GM12875 (cell line): ENCODE measurements at regions not wholly inside any gene's neighbourhood (a gene's known extent, or its start where the extent isn't known, plus 50 kb on each side); places are given as distances from the start of the nearest gene placed in this dataset.
"Not testable (repeated sequence)": the region's sequence is repeated elsewhere in the genome, so short reads cannot be mapped to it uniquely, and the experiment has no call there.

Source experiments
- H3K4me3 ChIP-seq: one replicate; pipeline ENCODE4 v1.5.1; 2011; ENCODE audit warnings: low read depth, low read length, control low read depth
- CTCF ChIP-seq: IDR thresholded peaks from 2 replicates; pipeline ENCODE4 v1.5.1; 2011; ENCODE audit warnings: low read depth, mild to moderate bottlenecking, control low read depth, inconsistent platforms, low read length, moderate library complexity, borderline replicate concordance; ENCODE audit not compliant: insufficient read depth

DNA sequence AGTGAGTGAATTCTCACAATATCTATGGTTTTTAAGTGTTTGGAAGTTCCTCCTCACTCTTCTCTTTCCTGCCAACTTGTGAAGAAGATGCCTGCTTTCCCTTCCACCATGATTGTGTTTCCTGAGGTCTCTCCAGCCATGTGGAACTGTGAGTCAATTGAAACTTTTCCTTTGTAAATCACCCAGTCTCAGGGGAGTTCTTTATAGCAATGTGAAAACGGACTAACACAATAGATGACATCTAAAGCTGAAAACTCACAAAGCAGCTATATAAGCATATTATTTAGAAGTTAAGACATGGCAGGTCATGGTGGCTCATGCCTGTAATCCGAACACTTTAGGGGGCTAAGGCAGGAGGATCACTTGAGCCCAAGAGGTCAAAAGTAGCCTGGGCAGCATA, 130.2 kb downstream of the ARRDC3 start:
- TF ChIP-seq CTCF, result no peak
- no peak overlapping the region for H3K4me3 ChIP-seq

DNA sequence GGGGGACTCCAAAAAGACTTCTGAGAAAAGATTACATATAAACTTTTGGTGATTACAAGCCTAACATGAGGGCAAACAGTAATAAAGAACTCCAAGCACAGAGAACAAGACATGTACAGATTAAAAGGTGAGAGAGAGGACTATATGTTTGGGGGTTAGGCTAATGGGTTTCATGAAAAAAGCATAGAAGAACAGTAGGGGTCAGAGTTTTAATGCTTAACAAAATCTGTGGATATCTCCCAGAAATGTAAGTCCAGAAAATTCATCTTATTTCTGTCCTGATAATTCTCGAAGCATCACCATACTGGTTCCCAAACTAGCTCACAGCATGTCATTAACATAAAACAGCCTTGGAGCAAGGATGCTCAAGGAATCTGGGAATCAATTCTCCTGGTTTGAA, 137.2 kb downstream of the ARRDC3 start:
- TF ChIP-seq CTCF, result no peak
- no peak overlapping the region for H3K4me3 ChIP-seq

DNA sequence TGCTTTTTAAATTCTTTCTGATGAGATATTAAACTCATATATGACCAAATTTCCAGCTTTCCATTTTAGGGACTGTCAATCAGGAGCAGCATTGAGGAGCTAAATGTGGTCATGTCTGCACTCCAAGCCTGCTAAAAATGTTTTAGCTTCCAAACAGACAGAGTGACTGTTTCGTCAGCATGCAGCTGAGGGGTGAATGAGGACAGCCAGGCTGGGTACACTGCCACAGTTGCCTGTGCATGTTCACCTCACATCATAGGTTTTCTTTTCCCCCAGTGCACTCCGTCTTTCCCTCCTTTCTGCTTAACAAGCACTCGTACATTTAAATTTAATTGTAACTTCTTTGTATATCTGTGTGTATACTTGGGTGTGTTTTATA, 138.1 kb downstream of the ARRDC3 start:
- no peak for TF ChIP-seq CTCF
- H3K4me3 ChIP-seq, result no peak overlapping the region

GRCh38 chr5:91244380-91245073, 138.6 kb downstream of the ARRDC3 start:
- TF ChIP-seq CTCF, result no peak
- H3K4me3 ChIP-seq, result no peak overlapping the region

GRCh38 chr5:91243852-91244251, 139.3 kb downstream of the ARRDC3 start:
- no peak overlapping the region for H3K4me3 ChIP-seq
- TF ChIP-seq CTCF, result no peak

- no peak overlapping the region for H3K4me3 ChIP-seq
- no peak for TF ChIP-seq CTCF
Observed at GRCh38 chr5:91243286-91243685, 139.8 kb downstream of the ARRDC3 start.

- not testable (repeated sequence) for H3K4me3 ChIP-seq
Observed at GRCh38 chr5:91241460-91241859, 141.7 kb downstream of the ARRDC3 start.

DNA sequence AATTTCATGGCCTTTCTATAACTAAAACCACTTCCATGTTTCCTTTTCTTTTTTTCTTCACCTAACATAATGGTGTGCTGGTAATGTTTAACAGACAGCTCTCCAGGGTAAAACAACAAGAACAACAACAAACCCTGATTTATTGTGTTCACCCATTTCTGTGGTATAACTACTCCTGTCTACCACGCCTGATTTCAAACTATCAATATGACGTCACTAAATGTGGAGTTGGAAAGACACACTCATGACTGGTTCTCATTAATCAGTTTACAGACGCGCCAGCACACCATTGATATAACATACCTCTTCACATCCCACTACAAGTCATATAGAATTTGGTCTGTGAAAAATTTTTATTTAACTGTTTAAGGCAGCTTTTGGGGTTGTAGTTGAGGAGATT, 142.9 kb downstream of the ARRDC3 start:
- no peak for TF ChIP-seq CTCF
- no peak overlapping the region for H3K4me3 ChIP-seq
